ENCODE measurements at regions not wholly inside any gene's neighbourhood (a gene's known extent, or its start where the extent isn't known, plus 50 kb on each side); places are given as distances from the start of the nearest gene placed in this dataset.
A peak's percentile ranks its signal among the peaks of the same experiment; 100 is the strongest.

DNA sequence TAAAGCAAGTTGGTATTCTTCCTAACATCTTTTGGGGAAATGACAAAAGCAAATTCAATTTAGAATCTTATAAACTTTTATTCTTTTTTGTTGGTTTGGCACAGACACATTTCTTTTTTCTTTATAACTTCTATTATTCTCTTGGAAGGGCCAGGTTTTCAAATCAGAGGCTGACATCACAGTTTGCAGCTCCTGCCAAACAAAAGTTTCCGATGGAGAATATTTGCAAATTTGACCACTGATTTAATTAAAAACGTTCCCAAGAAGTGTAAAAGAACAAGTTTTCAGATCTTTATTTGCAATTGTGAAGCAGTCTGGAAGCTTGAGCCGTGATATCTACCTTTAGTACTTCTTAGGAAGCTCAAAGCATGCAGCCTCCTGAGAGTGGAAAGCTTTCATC, 53.8 kb upstream of the CD83 start:
- TF ChIP-seq CTCF (IDR thresholded peaks at IDR 0.05; ENCODE audit: control insufficient read depth, extremely low read depth, insufficient read depth): no peak
- no peak for DNase-seq (ENCODE audit: low read depth)
- H3K4me3 ChIP-seq (ENCODE audit: low read depth, low read length): no peak overlapping the region

- no peak for TF ChIP-seq CTCF (IDR thresholded peaks at IDR 0.05; ENCODE audit: control insufficient read depth, extremely low read depth, insufficient read depth)
These were observed 52.2 kb upstream of the CD83 start for GRCh38 chr6:14065350-14065749.

DNA sequence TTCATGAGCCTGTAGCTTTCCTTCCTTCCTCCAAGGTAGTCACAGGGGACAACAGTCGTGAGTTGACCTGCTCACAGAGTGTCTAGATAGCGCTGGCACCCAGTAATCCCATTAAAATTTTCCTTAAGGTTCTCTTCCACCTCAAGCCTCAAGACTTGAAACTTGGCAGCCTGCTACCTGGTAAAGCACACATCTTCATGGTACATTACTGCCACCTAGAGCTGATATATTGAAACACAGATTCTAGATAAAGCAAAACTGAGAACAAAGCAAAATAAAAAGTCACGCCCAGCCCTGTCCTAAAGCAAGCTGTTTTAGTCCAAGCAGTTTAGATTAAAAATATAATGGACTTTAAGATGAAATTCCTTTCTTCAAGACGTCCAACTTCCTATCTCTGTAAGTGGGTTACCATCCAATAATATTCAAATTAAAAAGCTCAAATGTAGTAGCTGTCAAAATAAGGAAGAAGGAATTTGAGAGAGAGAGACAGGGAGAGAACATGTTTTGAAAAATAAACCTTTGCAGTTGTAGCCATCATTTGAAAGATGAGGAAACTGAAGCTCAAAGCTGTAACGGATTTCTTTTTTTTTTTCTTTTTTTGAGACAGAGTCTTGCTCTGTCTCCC, 50.7 kb upstream of the CD83 start:
- peak; percentile 83 for DNase-seq (ENCODE audit: low read depth)
- peak; percentile 61 for TF ChIP-seq CTCF (IDR thresholded peaks at IDR 0.05; ENCODE audit: control insufficient read depth, extremely low read depth, insufficient read depth)
- H3K4me3 ChIP-seq (ENCODE audit: low read depth, low read length): no peak overlapping the region

More at GRCh38 chr6:14065350-14065749, 52.2 kb upstream of the CD83 start:
- no peak overlapping the region for H3K4me3 ChIP-seq (ENCODE audit: low read depth, low read length)
- no peak for DNase-seq (ENCODE audit: low read depth)

DNA sequence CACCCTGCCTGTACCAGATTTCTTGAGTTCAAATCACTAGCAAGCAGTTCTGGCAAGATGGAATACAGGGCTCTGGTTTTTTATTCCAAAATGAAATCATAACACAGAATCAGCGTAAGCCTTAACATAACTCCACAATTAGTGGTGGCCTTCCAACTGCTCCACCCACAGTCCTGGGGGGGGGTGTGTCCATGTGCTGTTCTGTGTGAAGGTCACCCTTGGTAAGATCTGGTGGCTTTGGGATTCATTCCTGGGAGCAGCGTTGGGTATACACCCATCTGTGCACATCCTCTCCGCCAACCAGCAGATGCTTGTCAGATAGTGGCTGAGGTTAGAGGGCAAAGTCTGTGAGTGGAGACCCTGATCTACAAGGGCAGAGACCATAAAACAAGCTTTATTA, 49.9 kb upstream of the CD83 start:
- DNase-seq (ENCODE audit: low read depth): no peak
- TF ChIP-seq CTCF (IDR thresholded peaks at IDR 0.05; ENCODE audit: control insufficient read depth, extremely low read depth, insufficient read depth): no peak
- no peak overlapping the region for H3K4me3 ChIP-seq (ENCODE audit: low read depth, low read length)
